HPDE6-E6E7 (cell line): ENCODE measurements at regions not wholly inside any gene's neighbourhood (a gene's known extent, or its start where the extent isn't known, plus 50 kb on each side); places are given as distances from the start of the nearest gene placed in this dataset.
"Not testable (repeated sequence)": the region's sequence is repeated elsewhere in the genome, so short reads cannot be mapped to it uniquely, and the experiment has no call there.

ENCODE experiments used
- DNase-seq: peaks from one replicate; pipeline ENCODE4 v3.0.0; 2011; ENCODE audit warnings: missing footprints; ENCODE audit errors: extremely low spot score

- DNase-seq, result no peak
Observed at GRCh38 chr1:14137411-14138134, 437.6 kb downstream of the PRDM2 start.

- DNase-seq, result peak; percentile 13
Observed at GRCh38 chr1:14138135-14138506, 438.1 kb downstream of the PRDM2 start.

DNA sequence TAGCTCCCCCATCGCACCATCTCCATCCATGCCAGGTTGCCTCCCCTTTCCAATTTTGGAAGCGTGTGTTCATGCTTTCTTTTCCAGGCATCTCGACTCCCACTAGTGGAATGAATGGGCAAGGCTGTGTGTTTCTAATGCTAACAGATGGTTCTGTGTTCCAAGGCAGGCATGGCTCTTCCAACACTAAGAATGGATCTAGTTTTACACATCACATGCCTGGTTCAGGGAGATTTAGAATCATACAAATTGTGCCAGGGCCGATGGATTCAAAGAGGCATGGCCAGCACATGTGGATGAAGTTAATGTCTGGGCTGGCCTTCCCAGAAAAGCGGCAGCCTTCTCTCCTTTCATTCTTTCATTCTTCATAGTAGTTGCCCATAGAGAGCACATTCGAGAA, 438.7 kb downstream of the PRDM2 start:
- no peak for DNase-seq

DNA sequence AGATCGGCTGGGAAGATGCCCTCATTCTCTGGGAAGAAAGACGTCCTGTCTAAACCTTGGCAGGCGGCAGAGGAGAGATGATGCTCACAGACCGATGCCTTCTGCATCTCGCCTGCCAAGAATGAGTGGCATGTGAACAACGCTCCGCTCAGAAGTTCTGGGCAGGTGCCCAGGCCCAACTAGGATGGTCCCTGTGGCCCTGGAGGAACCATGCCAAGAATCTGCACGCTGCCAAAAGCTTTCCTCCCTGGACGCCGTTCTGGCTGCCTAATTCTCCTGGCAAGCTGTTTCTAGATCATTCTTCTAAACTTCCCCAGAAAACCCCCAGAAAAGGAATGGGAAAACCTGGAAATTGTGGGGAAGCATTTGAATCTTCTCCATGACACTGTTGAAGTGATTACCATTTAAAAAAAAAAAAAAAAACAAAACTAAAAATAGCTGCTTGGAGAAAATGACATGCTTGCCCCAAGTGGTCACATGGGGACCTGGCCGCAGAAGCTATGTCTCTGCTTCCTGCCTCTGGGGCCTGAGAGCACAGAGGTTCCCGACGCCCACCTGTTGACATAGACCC, 440.9 kb downstream of the PRDM2 start:
- DNase-seq, result no peak

DNA sequence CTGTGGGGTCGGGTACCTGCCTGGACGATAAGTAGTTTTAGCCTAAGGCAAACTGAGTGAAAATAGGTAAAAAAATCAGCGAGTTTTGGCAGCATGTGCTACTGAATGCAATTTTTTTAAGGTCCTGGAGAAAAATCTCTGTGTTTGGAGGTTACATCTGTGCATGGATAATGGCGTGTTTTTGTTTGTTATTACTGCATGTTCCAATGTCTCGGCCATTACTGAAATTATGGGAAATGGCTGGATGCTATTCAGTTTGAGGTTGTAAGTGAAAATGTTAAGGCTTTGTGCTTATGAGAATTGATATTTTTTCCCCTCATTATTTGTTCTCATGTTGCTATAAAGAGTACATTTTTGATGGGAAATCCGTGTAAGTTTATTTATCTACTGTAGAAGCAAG, 441.7 kb downstream of the PRDM2 start:
- no peak for DNase-seq

GRCh38 chr1:14142397-14143100, 442.6 kb downstream of the PRDM2 start:
- DNase-seq, result no peak

DNA sequence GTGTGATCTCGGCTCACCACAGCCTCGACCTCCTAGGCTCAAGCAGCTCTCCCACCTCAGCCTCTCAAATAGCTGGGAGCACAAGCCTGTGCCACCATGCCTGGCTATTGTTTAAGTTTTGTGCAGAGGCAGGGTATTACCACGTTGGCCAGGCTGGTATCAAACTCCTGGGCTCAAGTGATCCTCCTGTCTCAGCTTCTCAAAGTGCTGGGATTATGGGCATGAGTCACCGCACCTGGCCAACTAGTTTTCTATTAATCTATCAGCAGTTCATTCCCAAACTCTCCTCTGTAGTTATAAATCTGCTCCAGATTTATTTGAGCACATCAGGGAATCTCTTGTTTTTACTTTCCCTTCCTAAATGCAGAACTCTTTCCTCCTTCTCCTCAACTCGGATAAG, 443.8 kb downstream of the PRDM2 start:
- DNase-seq, result no peak

DNA sequence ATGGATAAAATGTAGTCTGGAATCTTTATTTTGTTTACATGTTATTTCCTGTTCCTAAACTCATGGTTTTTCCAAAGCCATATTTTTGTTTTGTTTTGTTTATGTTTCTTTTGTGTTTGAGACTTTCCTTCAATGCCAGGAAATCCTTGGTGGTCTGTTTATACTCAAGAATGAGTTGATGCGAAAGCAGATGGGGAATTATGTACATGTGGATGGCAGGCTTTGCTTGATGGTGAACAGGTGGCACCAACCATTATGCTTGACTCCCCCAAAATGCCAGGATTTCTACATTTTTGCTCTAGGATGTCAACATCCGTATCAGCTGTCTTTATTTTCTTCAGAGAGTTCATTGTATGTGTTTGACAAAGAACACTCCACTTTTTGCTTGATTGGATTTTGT, 448.5 kb downstream of the PRDM2 start:
- no peak for DNase-seq

DNA sequence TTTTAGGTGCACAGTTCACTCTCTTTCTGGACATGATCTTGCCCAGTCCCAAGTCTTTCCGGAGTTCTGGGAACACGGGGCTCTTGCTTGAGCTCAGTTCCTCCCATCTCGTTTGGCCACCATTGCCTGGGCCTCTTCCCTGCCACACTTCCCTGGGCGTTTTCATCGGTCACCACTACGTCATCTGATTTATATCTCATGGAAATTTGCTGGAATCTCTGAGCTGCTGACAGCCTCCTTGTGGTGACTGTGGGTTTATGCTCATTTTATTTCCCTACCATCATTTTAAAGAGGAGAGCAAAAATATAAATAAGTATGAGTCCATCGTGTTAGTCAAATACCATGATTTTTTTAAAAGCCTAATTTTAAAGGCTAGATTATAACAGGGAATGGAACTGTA, 449.1 kb upstream of the KAZN start:
- no peak for DNase-seq

DNA sequence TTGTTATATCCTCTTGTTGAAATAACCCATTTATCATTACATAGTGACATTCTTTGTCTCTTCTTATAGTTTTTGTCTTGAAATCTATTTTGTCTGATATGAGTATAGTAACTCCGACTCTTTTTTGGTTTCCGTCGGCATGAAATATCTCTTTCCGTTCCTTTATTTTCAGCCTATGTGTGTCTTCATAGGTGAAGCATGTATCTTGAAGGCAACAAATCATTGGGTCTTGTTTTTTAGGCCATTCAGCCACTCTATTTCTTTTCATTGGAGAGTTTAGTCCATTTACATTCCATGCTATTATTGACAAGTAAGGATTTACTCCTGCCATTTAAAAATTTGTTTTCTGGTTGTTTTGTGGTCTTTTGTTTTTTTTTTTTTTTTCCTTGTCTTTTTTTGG, 441.9 kb upstream of the KAZN start:
- no peak for DNase-seq

- DNase-seq, result no peak
Observed at GRCh38 chr1:14160781-14161180, 437.7 kb upstream of the KAZN start.

- no peak for DNase-seq
Observed at GRCh38 chr1:14163246-14163645, 435.2 kb upstream of the KAZN start.

GRCh38 chr1:14165371-14165801, 433.1 kb upstream of the KAZN start:
- DNase-seq, result no peak

DNA sequence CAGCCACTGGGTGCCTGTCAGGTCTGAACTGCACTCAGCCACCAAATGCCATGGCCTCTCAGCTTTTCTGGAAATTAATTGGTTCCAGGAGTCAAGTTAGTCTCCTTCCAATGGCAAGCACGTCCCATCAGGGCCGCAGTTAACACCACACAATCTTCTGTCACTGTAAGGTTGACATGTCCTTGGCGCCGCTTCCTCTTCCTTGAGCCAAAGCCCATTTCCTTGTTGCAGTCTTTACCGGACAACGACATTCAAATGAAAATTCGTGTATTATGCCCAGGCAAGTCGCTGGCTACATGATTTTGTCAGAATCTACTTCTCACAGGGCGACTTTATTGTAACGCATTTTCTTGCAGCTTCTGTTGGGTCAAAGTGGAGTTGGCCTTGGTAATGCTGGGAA, 430.6 kb upstream of the KAZN start:
- DNase-seq, result no peak

- no peak for DNase-seq
Observed at GRCh38 chr1:14168326-14169063, 430.0 kb upstream of the KAZN start.

DNA sequence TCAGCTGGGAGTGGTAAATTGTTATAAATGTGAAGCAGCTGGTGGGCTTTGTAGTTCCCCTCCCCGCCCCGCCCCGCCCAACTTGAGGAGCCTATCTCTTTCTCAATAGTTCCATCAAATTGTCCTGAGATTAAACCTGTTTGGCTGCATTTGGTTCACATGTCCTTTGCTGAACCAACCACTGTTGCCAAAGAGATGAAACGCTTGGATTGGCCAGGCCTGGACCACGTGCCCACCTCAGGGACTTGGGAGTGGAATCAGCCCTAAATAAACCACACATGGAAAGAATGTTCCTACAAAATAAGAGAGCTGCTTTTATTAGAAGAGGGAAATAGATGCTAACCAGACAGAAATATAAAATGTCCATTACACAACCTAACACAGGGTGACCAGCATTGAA, 424.9 kb upstream of the KAZN start:
- no peak for DNase-seq

DNA sequence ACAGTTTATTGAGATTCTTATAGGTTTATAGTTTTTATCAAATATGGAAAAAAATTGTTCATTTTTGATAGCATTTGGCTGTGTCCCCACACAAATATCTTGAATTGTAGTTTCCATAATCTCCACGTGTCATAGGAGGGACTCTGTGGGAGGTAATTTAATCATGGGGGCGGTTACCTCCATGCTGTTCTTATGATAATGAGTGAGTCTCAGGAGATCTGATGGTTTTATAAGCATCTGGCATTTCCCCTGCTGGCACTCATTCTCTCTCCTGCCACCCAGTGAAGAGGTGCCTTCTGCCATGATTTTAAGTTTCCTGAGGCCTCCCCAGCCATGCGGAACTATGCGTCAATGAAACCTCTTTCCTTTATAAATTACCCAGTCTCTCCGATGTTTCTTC, 420.6 kb upstream of the KAZN start:
- not testable (repeated sequence) for DNase-seq

DNA sequence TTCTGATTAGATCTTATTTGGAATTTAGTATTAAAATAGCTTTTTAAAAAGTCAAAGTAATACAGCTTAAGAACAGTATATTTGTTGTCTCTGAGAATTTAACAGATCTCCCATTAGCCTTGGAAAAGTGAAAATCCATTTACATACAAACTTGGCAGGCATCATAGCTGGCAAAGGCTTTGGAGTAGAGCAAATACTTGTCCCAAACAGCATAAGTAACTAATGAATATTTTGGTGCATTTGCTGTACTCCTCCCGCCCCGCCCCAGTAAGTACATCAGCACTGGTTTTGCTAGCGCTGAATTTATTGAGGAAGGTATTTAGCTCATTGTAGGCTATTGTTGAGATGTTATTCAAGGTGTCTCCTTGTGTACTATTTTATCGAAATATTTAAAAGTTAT, 417.7 kb upstream of the KAZN start:
- no peak for DNase-seq

- DNase-seq, result no peak
Observed at GRCh38 chr1:14181191-14181795, 417.2 kb upstream of the KAZN start.

- no peak for DNase-seq
Observed at GRCh38 chr1:14182856-14183255, 415.6 kb upstream of the KAZN start.

- DNase-seq, result no peak
Observed at GRCh38 chr1:14183329-14183728, 415.2 kb upstream of the KAZN start.

GRCh38 chr1:14184454-14184853, 414.0 kb upstream of the KAZN start:
- DNase-seq, result no peak
